ENCODE measurements at regions not wholly inside any gene's neighbourhood (a gene's known extent, or its start where the extent isn't known, plus 50 kb on each side); places are given as distances from the start of the nearest gene placed in this dataset.

- TF ChIP-seq SUZ12 (IDR thresholded peaks at IDR 0.05) (no peak), SP1 (IDR thresholded peaks at IDR 0.05) (no peak), ELF4 (IDR thresholded peaks at IDR 0.05) (no peak), BHLHE40 (IDR thresholded peaks at IDR 0.05; ENCODE audit: borderline replicate concordance) (no peak), FOXA1 (IDR thresholded peaks at IDR 0.05) (no peak), NFRKB (IDR thresholded peaks at IDR 0.05) (no peak)
Observed at GRCh38 chr6:27073441-27073840, 174.1 kb upstream of the PRSS16 start.
